ENCODE measurements at regions not wholly inside any gene's neighbourhood (a gene's known extent, or its start where the extent isn't known, plus 50 kb on each side); places are given as distances from the start of the nearest gene placed in this dataset.

DNA sequence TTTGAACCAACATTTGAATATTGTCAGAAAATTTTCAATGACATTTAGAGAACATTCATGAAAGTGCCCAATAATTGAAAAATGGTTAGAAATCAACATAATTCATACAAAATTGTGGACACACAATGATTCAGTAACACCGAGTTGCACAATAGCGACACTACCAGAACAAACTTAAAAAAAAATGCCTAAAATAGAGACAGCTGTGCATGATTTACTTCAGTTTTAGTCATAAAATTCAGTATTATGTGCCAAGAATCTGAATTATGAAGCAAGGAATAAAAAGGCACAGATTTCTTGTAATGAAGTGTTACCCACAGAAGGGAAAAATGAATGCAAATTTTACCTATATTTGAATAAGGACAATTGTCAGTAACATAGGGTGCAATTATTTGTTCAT, 396.0 kb downstream of the SEMA3D start:
- TF ChIP-seq, protein P1, sequence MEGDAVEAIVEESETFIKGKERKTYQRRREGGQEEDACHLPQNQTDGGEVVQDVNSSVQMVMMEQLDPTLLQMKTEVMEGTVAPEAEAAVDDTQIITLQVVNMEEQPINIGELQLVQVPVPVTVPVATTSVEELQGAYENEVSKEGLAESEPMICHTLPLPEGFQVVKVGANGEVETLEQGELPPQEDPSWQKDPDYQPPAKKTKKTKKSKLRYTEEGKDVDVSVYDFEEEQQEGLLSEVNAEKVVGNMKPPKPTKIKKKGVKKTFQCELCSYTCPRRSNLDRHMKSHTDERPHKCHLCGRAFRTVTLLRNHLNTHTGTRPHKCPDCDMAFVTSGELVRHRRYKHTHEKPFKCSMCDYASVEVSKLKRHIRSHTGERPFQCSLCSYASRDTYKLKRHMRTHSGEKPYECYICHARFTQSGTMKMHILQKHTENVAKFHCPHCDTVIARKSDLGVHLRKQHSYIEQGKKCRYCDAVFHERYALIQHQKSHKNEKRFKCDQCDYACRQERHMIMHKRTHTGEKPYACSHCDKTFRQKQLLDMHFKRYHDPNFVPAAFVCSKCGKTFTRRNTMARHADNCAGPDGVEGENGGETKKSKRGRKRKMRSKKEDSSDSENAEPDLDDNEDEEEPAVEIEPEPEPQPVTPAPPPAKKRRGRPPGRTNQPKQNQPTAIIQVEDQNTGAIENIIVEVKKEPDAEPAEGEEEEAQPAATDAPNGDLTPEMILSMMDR (conservative IDR thresholded peaks at IDR 0.05 in 1 of 2, IDR thresholded peaks at IDR 0.05 in 1 of 2; ENCODE audit: extremely low read depth in 1 of 2, insufficient read depth in 1 of 2, low read depth in 1 of 2, low read length in 2 of 2): no peak
- TF ChIP-seq EZH2 (IDR thresholded peaks at IDR 0.05; ENCODE audit: borderline replicate concordance, low read length): no peak
